Lower leg skin (tissue), 3 donors: ENCODE measurements at regions not wholly inside any gene's neighbourhood (a gene's known extent, or its start where the extent isn't known, plus 50 kb on each side); places are given as distances from the start of the nearest gene placed in this dataset.

ENCODE experiments used
- POLR2A ChIP-seq, 2 donors: fragments of 450-650 bp; IDR thresholded peaks; one replicate each; pipeline ENCODE4 v1.6.1; 2016 to 2017; ENCODE audit warnings: antibody characterized with exemption in 2 of 2, mild to moderate bottlenecking in 1 of 2, moderate library complexity in 1 of 2
- TF ChIP-seq, protein P1 (sequence below), 3 donors: fragments of 450-650 bp; IDR thresholded peaks; one replicate each; pipeline ENCODE4 v1.5.1; 2016; ENCODE audit warnings: antibody characterized with exemption in 3 of 3, mild to moderate bottlenecking in 3 of 3, moderate library complexity in 2 of 3

GRCh38 chr1:83691953-83692500 is 306.9 kb downstream of the TTLL7 start:
- TF ChIP-seq, protein P1, sequence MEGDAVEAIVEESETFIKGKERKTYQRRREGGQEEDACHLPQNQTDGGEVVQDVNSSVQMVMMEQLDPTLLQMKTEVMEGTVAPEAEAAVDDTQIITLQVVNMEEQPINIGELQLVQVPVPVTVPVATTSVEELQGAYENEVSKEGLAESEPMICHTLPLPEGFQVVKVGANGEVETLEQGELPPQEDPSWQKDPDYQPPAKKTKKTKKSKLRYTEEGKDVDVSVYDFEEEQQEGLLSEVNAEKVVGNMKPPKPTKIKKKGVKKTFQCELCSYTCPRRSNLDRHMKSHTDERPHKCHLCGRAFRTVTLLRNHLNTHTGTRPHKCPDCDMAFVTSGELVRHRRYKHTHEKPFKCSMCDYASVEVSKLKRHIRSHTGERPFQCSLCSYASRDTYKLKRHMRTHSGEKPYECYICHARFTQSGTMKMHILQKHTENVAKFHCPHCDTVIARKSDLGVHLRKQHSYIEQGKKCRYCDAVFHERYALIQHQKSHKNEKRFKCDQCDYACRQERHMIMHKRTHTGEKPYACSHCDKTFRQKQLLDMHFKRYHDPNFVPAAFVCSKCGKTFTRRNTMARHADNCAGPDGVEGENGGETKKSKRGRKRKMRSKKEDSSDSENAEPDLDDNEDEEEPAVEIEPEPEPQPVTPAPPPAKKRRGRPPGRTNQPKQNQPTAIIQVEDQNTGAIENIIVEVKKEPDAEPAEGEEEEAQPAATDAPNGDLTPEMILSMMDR (IDR thresholded peaks at IDR 0.05) = no peak
- no peak for TF ChIP-seq POLR2A (IDR thresholded peaks at IDR 0.05)
